HG02938 (cell line): ENCODE measurements at regions not wholly inside any gene's neighbourhood (a gene's known extent, or its start where the extent isn't known, plus 50 kb on each side); places are given as distances from the start of the nearest gene placed in this dataset.
"Not testable (repeated sequence)": the region's sequence is repeated elsewhere in the genome, so short reads cannot be mapped to it uniquely, and the experiment has no call there.

Experiments
- ATAC-seq: cut with Tn5 transposase; IDR thresholded peaks from one replicate; pipeline ENCODE4 v1.9.1; 2021; ENCODE audit warnings: mild to moderate bottlenecking, moderate library complexity; ENCODE audit not compliant: unreplicated experiment

GRCh38 chr6:97450087-97450486 is 167.1 kb upstream of the MMS22L start:
- ATAC-seq, result no peak

DNA sequence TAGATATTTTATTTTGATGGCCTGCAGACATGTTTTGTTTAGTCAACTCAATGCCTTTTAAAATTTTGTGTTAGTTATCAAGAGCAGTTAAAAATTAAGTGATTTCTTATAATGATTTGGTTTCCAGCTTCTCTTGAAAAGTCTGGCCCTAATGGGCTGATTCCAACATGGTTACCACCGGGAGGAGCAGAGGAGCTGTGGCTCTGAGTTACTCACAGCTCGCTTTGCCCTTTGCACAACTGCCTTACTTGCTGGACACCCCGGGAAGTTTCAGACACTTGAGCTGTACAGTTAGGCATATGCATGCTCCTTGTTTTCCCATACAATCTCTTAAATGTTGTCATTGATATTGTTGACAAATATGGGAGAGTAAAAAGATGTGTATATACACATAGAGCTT is 173.1 kb upstream of the MMS22L start:
- ATAC-seq, result no peak

- ATAC-seq, result no peak
Measured at GRCh38 chr6:97459535-97459934, 176.5 kb upstream of the MMS22L start.

DNA sequence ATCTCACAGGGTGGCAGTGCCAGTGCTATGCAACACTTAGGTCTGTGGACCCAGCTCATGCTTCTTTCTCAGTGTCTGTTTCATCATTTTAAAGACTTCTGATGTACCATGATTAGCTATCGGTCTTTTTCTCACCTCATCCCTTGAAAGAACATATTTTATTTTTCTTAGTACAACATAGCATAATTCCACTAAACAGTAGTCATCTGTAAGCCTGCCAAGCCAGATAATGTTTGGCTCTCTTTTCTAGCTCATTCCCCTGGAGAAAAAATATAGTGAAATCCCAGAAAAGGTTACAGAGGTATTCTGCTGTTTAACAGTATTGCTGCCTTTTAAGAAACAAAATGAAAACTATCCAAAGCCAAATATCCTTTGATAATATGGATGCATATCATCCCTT is 177.0 kb upstream of the MMS22L start:
- ATAC-seq, result no peak

DNA sequence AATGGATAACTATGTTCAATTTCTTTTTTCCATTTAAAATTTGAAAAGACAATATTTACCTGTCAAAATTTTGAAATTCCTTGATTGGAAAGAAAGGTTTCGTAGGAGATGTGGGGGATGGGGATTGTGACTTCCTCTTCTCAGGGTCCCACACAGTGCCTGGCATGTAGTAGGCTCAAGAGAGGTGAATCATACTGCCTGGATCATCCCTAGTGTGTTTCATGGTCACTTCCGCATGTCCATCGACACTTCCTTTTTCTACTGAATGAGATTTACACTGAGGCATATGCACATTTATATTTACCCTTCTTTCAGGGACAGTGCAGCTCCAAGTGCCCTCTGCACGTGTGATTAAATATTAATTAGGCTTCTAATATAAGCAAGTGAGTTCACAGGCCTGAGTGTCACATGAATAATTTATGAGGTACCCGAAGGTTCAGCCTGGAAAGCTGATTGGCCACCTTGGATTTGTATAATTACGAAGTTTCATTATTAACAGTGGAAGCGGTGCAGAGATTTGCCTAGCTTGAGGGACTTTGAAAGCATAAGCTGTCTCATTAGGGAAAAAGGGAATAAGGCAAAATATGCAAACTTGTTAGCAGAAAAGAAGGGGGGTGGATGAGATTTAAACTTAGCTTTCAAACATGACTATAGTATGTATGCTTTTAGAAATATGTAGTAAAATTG is 177.5 kb upstream of the MMS22L start:
- ATAC-seq, result no peak

GRCh38 chr6:97461218-97461617 is 178.2 kb upstream of the MMS22L start:
- ATAC-seq, result no peak

DNA sequence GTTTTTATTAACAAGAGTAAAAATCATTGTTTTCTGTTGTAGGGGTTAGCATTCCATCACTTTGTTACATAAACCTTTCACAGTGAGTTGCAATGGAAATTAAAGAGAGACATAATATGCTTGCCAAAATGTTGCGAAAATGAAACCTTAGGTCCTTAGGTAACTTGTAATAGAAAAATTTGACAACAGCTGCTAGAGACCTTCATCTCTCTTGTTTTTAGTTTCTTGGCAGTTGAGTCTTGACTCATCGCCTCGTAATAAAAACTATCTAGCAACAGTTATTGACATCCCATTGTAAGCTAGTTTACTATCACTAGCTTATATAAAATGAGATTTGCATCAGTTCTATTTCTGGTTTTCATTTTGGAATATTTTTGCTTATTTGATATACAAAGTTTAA is 179.0 kb upstream of the MMS22L start:
- no peak for ATAC-seq

DNA sequence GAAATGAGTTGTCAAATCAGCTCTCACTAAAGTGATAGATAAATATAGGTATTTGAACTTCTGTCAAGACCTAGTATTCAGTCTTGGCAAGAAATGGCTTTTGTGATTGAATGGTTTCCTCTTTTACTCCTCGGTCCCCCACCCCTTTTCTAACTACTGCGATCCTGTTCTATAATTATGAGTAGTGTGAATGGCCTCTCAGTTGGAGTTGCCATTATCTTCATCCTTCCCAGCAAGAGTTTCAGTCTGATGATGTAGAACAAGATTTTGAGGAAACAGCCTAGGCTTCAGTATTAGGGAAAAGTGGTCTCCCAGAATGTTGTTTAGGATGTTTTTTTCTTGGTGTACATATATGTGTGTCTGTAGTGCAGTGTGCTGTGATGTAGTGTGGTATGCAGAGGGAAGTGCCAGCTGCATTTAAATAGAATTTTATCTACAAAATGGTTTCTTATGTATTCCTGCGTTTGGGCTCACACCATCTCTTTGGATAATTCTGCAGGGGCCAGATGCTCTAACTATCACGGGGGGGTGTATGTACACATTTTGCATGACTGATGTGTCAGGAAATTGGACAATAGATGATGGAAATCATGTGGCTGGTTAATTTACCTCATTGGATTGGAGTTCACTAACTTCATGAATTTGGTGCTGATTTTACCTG is 180.1 kb upstream of the MMS22L start:
- ATAC-seq, result no peak

GRCh38 chr6:97465877-97466561 is 183.0 kb upstream of the MMS22L start:
- no peak for ATAC-seq

DNA sequence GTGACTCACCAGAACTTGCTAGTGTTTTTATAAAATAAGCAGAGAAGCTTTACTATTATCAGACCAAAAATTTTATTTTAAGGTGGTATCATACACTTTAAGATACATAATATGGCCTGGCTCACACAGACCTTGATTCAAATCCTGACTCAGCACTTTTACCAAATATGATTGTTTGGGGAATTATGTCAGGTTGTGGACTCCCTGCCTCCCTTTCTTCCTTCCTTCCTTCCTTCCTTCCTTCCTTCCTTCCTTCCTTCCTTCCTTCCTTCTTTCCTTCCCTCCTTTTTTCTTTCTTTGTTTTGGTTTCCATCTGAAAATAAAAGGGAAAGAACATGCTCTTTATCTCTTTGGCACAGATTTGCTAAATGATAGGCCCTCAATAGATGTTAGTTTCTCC is 186.0 kb upstream of the MMS22L start:
- ATAC-seq, result no peak

DNA sequence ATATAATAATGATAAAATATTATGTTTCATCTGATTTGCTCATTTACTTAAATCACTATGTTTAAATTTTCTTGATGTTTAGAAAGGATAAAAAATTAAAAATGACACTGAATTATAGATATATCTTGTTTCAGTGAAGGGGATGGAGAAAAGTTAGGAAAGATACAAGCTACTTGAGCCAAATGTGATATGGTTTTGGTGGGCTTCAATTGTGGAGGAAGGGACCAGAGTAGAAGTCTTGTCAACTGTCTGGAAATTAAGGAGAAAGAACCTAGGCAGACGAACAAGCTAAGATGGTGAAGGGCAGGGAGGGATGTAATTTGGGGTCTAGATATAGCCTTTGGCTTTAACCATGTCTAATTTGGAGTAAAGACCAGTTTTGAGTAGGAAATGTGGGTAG is 186.4 kb upstream of the MMS22L start:
- ATAC-seq, result no peak

GRCh38 chr6:97470322-97470721 is 187.3 kb upstream of the MMS22L start:
- no peak for ATAC-seq

- ATAC-seq, result no peak
Measured at GRCh38 chr6:97473979-97474378, 191.0 kb upstream of the MMS22L start.

GRCh38 chr6:97497713-97498331 is 214.8 kb upstream of the MMS22L start:
- ATAC-seq, result peak; percentile 99

DNA sequence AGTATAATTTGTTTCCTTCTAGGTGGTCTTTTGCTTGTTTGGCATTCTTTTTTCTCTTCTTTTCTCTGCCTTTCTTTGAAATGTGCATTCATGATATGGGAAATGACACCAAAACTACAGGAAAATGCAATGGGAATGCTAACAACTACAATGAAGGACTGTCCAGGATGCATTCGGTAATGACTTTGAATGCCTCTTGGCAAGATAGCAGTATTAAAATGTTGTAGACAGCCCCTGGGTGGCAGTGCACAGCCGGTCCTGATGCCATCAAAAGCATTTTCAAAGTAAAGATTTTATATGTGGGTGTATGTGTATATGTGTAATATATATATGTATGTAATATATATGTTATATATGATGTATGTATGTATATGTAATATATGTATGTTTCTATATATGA is 218.8 kb upstream of the MMS22L start:
- no peak for ATAC-seq

DNA sequence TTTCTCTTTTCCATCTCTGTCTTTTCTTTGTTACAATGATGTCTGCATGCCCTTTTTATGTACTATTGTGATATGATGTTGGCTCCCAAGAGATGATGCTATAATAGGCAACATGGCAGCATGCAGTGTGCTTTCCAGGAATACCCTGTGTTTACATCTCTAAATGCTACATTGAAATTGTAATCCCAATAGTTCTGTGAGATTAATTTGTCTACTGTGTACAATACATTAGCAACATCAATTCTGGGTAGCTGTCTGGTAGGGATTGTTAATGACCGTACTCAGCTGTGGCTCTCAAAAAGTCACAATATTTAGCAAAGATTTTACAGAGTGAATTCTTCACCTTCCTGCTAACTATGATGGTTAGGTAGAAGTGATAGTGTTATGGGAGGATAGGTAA is 225.6 kb upstream of the MMS22L start:
- no peak for ATAC-seq

DNA sequence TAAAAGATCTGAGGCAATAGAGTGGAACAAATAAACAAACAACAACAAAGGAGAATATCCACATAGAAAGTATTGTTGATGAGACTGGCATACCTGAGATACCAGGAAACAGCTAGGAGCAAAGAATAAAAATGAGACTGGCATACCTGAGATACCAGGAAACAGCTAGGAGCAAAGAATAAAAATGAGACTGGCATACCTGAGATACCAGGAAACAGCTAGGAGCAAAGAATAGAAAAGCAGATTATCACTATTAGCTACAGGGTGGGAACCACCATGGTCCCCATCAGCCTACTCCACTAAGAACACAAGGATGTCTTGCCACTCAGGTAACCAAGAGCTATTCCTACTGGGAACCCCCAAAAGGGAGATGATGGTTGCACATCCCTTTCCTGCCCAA is 230.2 kb upstream of the MMS22L start:
- not testable (repeated sequence) for ATAC-seq

- no peak for ATAC-seq
Measured at GRCh38 chr6:97524811-97525210, 241.8 kb upstream of the MMS22L start.

GRCh38 chr6:97535800-97536199 is 252.8 kb upstream of the MMS22L start:
- no peak for ATAC-seq

GRCh38 chr6:97548354-97548753 is 265.3 kb upstream of the MMS22L start:
- ATAC-seq, result no peak

DNA sequence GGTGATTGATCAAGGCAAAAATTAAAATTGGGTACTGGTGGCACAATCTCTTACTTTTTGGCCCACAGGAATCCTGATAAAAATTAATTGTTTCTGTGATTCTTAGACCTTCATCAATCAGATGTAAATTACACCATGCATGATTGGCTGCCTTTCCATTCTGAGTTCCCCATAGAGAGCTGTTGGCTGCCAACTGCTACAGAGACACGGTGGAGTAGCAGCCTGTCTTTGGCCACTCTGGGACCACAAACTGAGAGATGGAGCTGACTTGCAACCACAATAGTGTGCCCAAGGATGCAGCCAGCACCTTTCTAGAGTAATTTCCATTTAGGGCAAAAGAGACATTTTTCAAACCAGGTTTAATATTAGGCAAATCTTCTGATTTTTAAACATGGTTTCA is 274.3 kb upstream of the MMS22L start:
- ATAC-seq, result no peak

- no peak for ATAC-seq
Measured at GRCh38 chr6:97563529-97563928, 280.5 kb upstream of the MMS22L start.
